IMR-90 (cell line): ENCODE measurements at regions not wholly inside any gene's neighbourhood (a gene's known extent, or its start where the extent isn't known, plus 50 kb on each side); places are given as distances from the start of the nearest gene placed in this dataset.

ENCODE experiments used
- ATAC-seq: fragments of 200-7000 bp; cut with Tn5 transposase; 2 replicates; pipeline ENCODE4 v1.9.1; 2020; ENCODE audit warnings: low read depth, mild to moderate bottlenecking, moderate library complexity
- BruUV-seq: library from RNA; stranded (reverse); fragments of 400-500 nt; replicated peaks from 2 replicates; lab custom pipeline; 2021; lab: Mats Ljungman, UMichigan
- CTCF ChIA-PET: fragments of 300-600 bp; formaldehyde crosslinking; extraction: SDS; loops from one replicate; lab custom pipeline; 2021; ENCODE audit warnings: antibody characterized with exemption; lab: Yijun Ruan, JAX
- POLR2A ChIA-PET: fragments of 300-600 bp; sonication (Branson Sonifier 250); formaldehyde crosslinking; loops from one replicate; lab custom pipeline; 2022; ENCODE audit warnings: antibody characterized with exemption; ENCODE audit not compliant: unreplicated experiment; lab: Charles Lee
- DNase-seq: peaks from one replicate; pipeline ENCODE4 v3.0.0; 2013
- H2AFZ ChIP-seq: replicated peaks from 2 replicates; pipeline ENCODE3; 2013; ENCODE audit warnings: low read length, mild to moderate bottlenecking; ENCODE audit not compliant: poor library complexity
- H2AK5ac ChIP-seq: 2 replicates; pipeline ENCODE4 v1.6.1; 2013; ENCODE audit warnings: low read depth, low read length, inconsistent platforms
- H2AK9ac ChIP-seq: replicated peaks from 2 replicates; pipeline ENCODE3; 2013; ENCODE audit warnings: mild to moderate bottlenecking, low read depth, low read length, moderate library complexity; ENCODE audit not compliant: poor library complexity
- H2BK120ac ChIP-seq: 2 replicates; pipeline ENCODE4 v1.6.1; 2013; ENCODE audit warnings: low read depth, low read length, inconsistent platforms
- H2BK15ac ChIP-seq: 3 replicates; pipeline ENCODE4 v1.6.1; 2013; ENCODE audit warnings: low read depth, low read length, inconsistent platforms
- H2BK20ac ChIP-seq: 2 replicates; pipeline ENCODE4 v1.6.1; 2013; ENCODE audit warnings: low read depth, mild to moderate bottlenecking, inconsistent platforms, low read length, moderate library complexity
- H2BK5ac ChIP-seq: 2 replicates; pipeline ENCODE4 v1.6.1; 2013; ENCODE audit warnings: mild to moderate bottlenecking, low read depth, low read length, inconsistent platforms; ENCODE audit not compliant: poor library complexity, severe bottlenecking
- H3K14ac ChIP-seq: replicated peaks from 2 replicates; pipeline ENCODE4 v1.6.1; 2013; ENCODE audit warnings: low read depth, low read length, inconsistent platforms
- H3K18ac ChIP-seq: 2 replicates; pipeline ENCODE4 v1.6.1; 2013; ENCODE audit warnings: low read depth, low read length, control low read depth
- H3K23ac ChIP-seq: 2 replicates; pipeline ENCODE4 v1.6.1; 2013; ENCODE audit warnings: low read depth, low read length, inconsistent platforms
- H3K27ac ChIP-seq: 2 replicates; pipeline ENCODE4 v1.5.1; 2013; ENCODE audit warnings: mild to moderate bottlenecking, control low read depth, low read length; ENCODE audit not compliant: insufficient read depth
- H3K27me3 ChIP-seq: 2 replicates; pipeline ENCODE4 v1.6.1; 2013; ENCODE audit warnings: low read length; ENCODE audit not compliant: control insufficient read depth, insufficient read depth
- H3K36me3 ChIP-seq: 2 replicates; pipeline ENCODE4 v1.6.1; 2013; ENCODE audit warnings: low read length, mixed read lengths; ENCODE audit not compliant: control insufficient read depth, insufficient read depth
- H3K4ac ChIP-seq: 2 replicates; pipeline ENCODE4 v1.6.1; 2013; ENCODE audit warnings: low read depth, low read length, inconsistent platforms
- H3K4me1 ChIP-seq: 2 replicates; pipeline ENCODE4 v1.6.1; 2013; ENCODE audit warnings: low read length, mixed read lengths; ENCODE audit not compliant: control insufficient read depth, insufficient read depth
- H3K4me2 ChIP-seq: 2 replicates; pipeline ENCODE4 v1.6.1; 2013; ENCODE audit warnings: low read depth, mild to moderate bottlenecking, control low read depth, low read length, moderate library complexity
- H3K4me3 ChIP-seq: 2 replicates; pipeline ENCODE4 v1.5.1; 2013; ENCODE audit warnings: low read depth, mild to moderate bottlenecking, control low read depth, low read length, moderate library complexity; ENCODE audit not compliant: insufficient read depth
- H3K56ac ChIP-seq: 2 replicates; pipeline ENCODE4 v1.6.1; 2013; ENCODE audit warnings: low read length, inconsistent platforms; ENCODE audit not compliant: insufficient read depth; ENCODE audit errors: extremely low read depth
- H3K79me1 ChIP-seq, 2 experiments: 2 replicates each; pipeline ENCODE4 v1.6.1; 2013; ENCODE audit warnings: low read length in 2 of 2, inconsistent platforms in 1 of 2, low read depth in 1 of 2
- H3K9ac ChIP-seq: 2 replicates; pipeline ENCODE4 v1.6.1; 2013; ENCODE audit warnings: low read depth, low read length, control low read depth
- H3K9me1 ChIP-seq: 2 replicates; pipeline ENCODE4 v1.6.1; 2013; ENCODE audit warnings: low read length, inconsistent platforms; ENCODE audit not compliant: insufficient read depth
- H3K9me3 ChIP-seq: 2 replicates; pipeline ENCODE4 v1.6.1; 2013; ENCODE audit warnings: low read length; ENCODE audit not compliant: control insufficient read depth, insufficient read depth
- H4K20me1 ChIP-seq: 2 replicates; pipeline ENCODE4 v1.6.1; 2013; ENCODE audit warnings: low read length, inconsistent platforms; ENCODE audit not compliant: insufficient read depth
- H4K5ac ChIP-seq: 2 replicates; pipeline ENCODE4 v1.6.1; 2013; ENCODE audit warnings: mild to moderate bottlenecking, low read depth, low read length, control low read depth
- H4K8ac ChIP-seq, 2 experiments: 2 replicates each; pipeline ENCODE4 v1.6.1; 2013; ENCODE audit warnings: low read depth in 2 of 2, low read length in 2 of 2, control low read depth in 1 of 2, inconsistent platforms in 1 of 2
- H4K91ac ChIP-seq: 2 replicates; pipeline ENCODE4 v1.6.1; 2013; ENCODE audit warnings: low read depth, low read length, inconsistent platforms; ENCODE audit not compliant: insufficient read depth
- BHLHE40 ChIP-seq: fragments of 150-350 bp; IDR thresholded peaks from 2 replicates; pipeline ENCODE4 v1.6.1; 2016; ENCODE audit warnings: mild to moderate bottlenecking, low read depth, low read length
- CEBPB ChIP-seq: IDR thresholded peaks from 2 replicates; pipeline ENCODE4 v1.6.1; 2012; ENCODE audit warnings: low read depth, low read length, improper control_type of control experiment
- CHD1 ChIP-seq: IDR thresholded peaks from 2 replicates; pipeline ENCODE4 v1.6.1; 2012; ENCODE audit warnings: low read depth, low read length, improper control_type of control experiment
- CTCF ChIP-seq: conservative IDR thresholded peaks from 2 replicates; pipeline ENCODE4 v1.5.1; 2012; ENCODE audit warnings: mild to moderate bottlenecking, low read depth, low read length, improper control_type of control experiment
- ELK1 ChIP-seq: fragments of 150-350 bp; IDR thresholded peaks from 2 replicates; pipeline ENCODE4 v1.6.1; 2016; ENCODE audit warnings: low read depth, mild to moderate bottlenecking, low read length, moderate library complexity, borderline replicate concordance
- FOS ChIP-seq: fragments of 150-350 bp; IDR thresholded peaks from 2 replicates; pipeline ENCODE4 v1.6.1; 2016; ENCODE audit warnings: low read depth, low read length
- MAFK ChIP-seq: IDR thresholded peaks from 2 replicates; pipeline ENCODE4 v1.6.1; 2012; ENCODE audit warnings: low read depth, low read length, improper control_type of control experiment
- MAZ ChIP-seq: IDR thresholded peaks from 2 replicates; pipeline ENCODE4 v1.6.1; 2012; ENCODE audit warnings: low read depth, mild to moderate bottlenecking, low read length, improper control_type of control experiment, moderate library complexity, borderline replicate concordance
- MXI1 ChIP-seq: IDR thresholded peaks from 2 replicates; pipeline ENCODE4 v1.6.1; 2012; ENCODE audit warnings: low read depth, mild to moderate bottlenecking, low read length, moderate library complexity, borderline replicate concordance
- NFE2L2 ChIP-seq: fragments of 150-350 bp; IDR thresholded peaks from 2 replicates; pipeline ENCODE4 v1.6.1; 2016; ENCODE audit warnings: low read depth, mild to moderate bottlenecking, low read length
- POLR2A ChIP-seq: IDR thresholded peaks from 2 replicates; pipeline ENCODE4 v1.6.1; 2012; ENCODE audit warnings: mild to moderate bottlenecking, low read depth, low read length
- RAD21 ChIP-seq: IDR thresholded peaks from 2 replicates; pipeline ENCODE4 v1.6.1; 2012; ENCODE audit warnings: low read length, improper control_type of control experiment
- RCOR1 ChIP-seq: IDR thresholded peaks from 2 replicates; pipeline ENCODE4 v1.6.1; 2012; ENCODE audit warnings: mild to moderate bottlenecking, low read length, improper control_type of control experiment; ENCODE audit not compliant: insufficient replicate concordance
- RFX5 ChIP-seq: IDR thresholded peaks from 2 replicates; pipeline ENCODE4 v1.8.0; 2012; ENCODE audit warnings: low read depth, mild to moderate bottlenecking, low read length, moderate library complexity
- SMC3 ChIP-seq: fragments of 150-350 bp; IDR thresholded peaks from 2 replicates; pipeline ENCODE4 v1.6.1; 2016; ENCODE audit warnings: low read depth, mild to moderate bottlenecking, antibody characterized with exemption, low read length, moderate library complexity
- USF2 ChIP-seq: fragments of 150-350 bp; IDR thresholded peaks from 2 replicates; pipeline ENCODE4 v1.6.1; 2017; ENCODE audit warnings: mild to moderate bottlenecking, antibody characterized with exemption, low read length, low read depth
- WGBS, 2 experiments: methylation state at CpG; one replicate each; pipeline versions ENCODE4 v1.1.5 to v1.1.7; 2013; ENCODE audit warnings: missing lambda C conversion rate in 2 of 2; ENCODE audit not compliant: insufficient read length in 1 of 2; ENCODE audit errors: extremely low coverage in 2 of 2; 5-methylcytosine and 5-hydroxymethylcytosine counted together
- dilution Hi-C: fragments of 300-500 bp; cut with HindIII; formaldehyde crosslinking; loops from one replicate; pipeline ENCODE4 v1.14.3; 2018; ENCODE audit warnings: low sequenced_read_pairs; ENCODE audit not compliant: unreplicated experiment
- in situ Hi-C: fragments of 300-500 bp; cut with MboI; formaldehyde crosslinking; loops from 3 replicates; pipeline ENCODE4 v1.14.3; 2019; ENCODE audit warnings: low sequenced_read_pairs, inconsistent platforms, mixed read lengths
- intact Hi-C: fragments of 100-400 bp; cut with micrococcal nuclease; formaldehyde crosslinking; loops from 2 replicates; pipeline ENCODE4 v1.10.0; 2022

GRCh38 chr9:105172436-105172835 is 72.0 kb upstream of the SLC44A1 start:
- H3K4me1 ChIP-seq = no peaks in the 10 kb centered on the region; the same call in 1 of the 2 replicates
- dilution Hi-C loops = no loop called here
- CTCF ChIA-PET = no interaction called here

More at GRCh38 chr9:105172436-105172835, 72.0 kb upstream of the SLC44A1 start:
- H3K23ac ChIP-seq = no peak overlapping the region
- no peaks in the 10 kb centered on the region for H3K36me3 ChIP-seq
- H3K27me3 ChIP-seq = no peaks in the 10 kb centered on the region
- in situ Hi-C loops (no loop called here), intact Hi-C loops (no loop called here)
- no peak overlapping the region for H3K18ac ChIP-seq
- no peak overlapping the region for H2BK5ac ChIP-seq
- no peak overlapping the region for H3K14ac ChIP-seq
- no peak overlapping the region for H3K27ac ChIP-seq
- no peak overlapping the region for H3K9ac ChIP-seq
- H3K56ac ChIP-seq = no peak overlapping the region
- H4K5ac ChIP-seq = no peak overlapping the region
- POLR2A ChIA-PET = interaction anchor here (0.5 to 0.6 kb wide), 2 partner anchors 106 to 117 kb away, joined by 5 to 7 read pairs; no protein-coding TSS in a partner anchor
- no peak overlapping the region for H2BK15ac ChIP-seq
- TF ChIP-seq MXI1 (no peak), CHD1 (no peak), RAD21 (no peak), FOS (no peak), SMC3 (no peak), NFE2L2 (no peak), MAZ (no peak), CEBPB (no peak), RFX5 (no peak), BHLHE40 (no peak), MAFK (no peak), POLR2A (no peak), RCOR1 (no peak), CTCF (no peak), USF2 (no peak), ELK1 (no peak)
- no peak overlapping the region for H4K8ac ChIP-seq
- H3K4ac ChIP-seq = no peak overlapping the region
- no peaks in the 10 kb centered on the region for H3K9me1 ChIP-seq
- H3K4me3 ChIP-seq = no peak overlapping the region
- no peaks in the 10 kb centered on the region for H3K79me1 ChIP-seq
- WGBS, 2 experiments = 89% methylated on average over 4 of the region's 5 CpGs; no CpG with 5 or more reads in 1 of the 2 experiments
- H3K9me3 ChIP-seq = no peaks in the 10 kb centered on the region
- DNase-seq = no peak
- no peak overlapping the region for H2BK120ac ChIP-seq
- H3K4me2 ChIP-seq = no peak overlapping the region
- H2AFZ ChIP-seq = no peak overlapping the region
- no peaks in the 10 kb centered on the region for H4K20me1 ChIP-seq
- no peak for ATAC-seq
- H2AK9ac ChIP-seq = no peak overlapping the region
- H2AK5ac ChIP-seq = no peak overlapping the region
- H4K91ac ChIP-seq = no peak overlapping the region
- H2BK20ac ChIP-seq = no peak overlapping the region
- no TSS peak for BruUV-seq
